Adrenal gland (tissue), 5 donors: ENCODE measurements at regions not wholly inside any gene's neighbourhood (a gene's known extent, or its start where the extent isn't known, plus 50 kb on each side); places are given as distances from the start of the nearest gene placed in this dataset.

Source experiments
- CTCF ChIP-seq, 6 experiments: fragments of 450-650 bp in 4 of 6; fragments of 200-600 bp in 2 of 6; sonication (generic) in 1 of 6; IDR thresholded peaks; 1 replicate in 5 of 6; 2 replicates in 1 of 6; pipeline versions ENCODE4 v1.5.1 to v1.8.0; 2016 to 2021; ENCODE audit warnings: antibody characterized with exemption in 6 of 6, mild to moderate bottlenecking in 2 of 6, moderate library complexity in 1 of 6
- POLR2A ChIP-seq, 2 donors: fragments of 450-650 bp; IDR thresholded peaks; one replicate each; pipeline ENCODE4 v1.6.1; 2017; ENCODE audit warnings: antibody characterized with exemption in 2 of 2, mild to moderate bottlenecking in 2 of 2, moderate library complexity in 1 of 2
- donor health status: DM: no; HTN: no; CAD: no.

- TF ChIP-seq CTCF (IDR thresholded peaks at IDR 0.05) = no peak
- no peak for TF ChIP-seq POLR2A (IDR thresholded peaks at IDR 0.05)
These were observed 306.7 kb downstream of the NFIB start for GRCh38 chr9:14007190-14007769.
